KBM-7 (cell line): ENCODE measurements at regions not wholly inside any gene's neighbourhood (a gene's known extent, or its start where the extent isn't known, plus 50 kb on each side); places are given as distances from the start of the nearest gene placed in this dataset.
A peak's percentile ranks its signal among the peaks of the same experiment; 100 is the strongest.
"Not testable (repeated sequence)": the region's sequence is repeated elsewhere in the genome, so short reads cannot be mapped to it uniquely, and the experiment has no call there.

Experiments
- DNase-seq: peaks from one replicate; pipeline ENCODE4 v3.0.0-alpha.2; 2015
- in situ Hi-C: fragments of 300-500 bp; cut with MboI; formaldehyde crosslinking; loops from 2 replicates; pipeline ENCODE4 v1.14.3; 2020; ENCODE audit warnings: low sequenced_read_pairs, low pct_unique_long_range_greater_than_20kb, mixed read lengths

DNA sequence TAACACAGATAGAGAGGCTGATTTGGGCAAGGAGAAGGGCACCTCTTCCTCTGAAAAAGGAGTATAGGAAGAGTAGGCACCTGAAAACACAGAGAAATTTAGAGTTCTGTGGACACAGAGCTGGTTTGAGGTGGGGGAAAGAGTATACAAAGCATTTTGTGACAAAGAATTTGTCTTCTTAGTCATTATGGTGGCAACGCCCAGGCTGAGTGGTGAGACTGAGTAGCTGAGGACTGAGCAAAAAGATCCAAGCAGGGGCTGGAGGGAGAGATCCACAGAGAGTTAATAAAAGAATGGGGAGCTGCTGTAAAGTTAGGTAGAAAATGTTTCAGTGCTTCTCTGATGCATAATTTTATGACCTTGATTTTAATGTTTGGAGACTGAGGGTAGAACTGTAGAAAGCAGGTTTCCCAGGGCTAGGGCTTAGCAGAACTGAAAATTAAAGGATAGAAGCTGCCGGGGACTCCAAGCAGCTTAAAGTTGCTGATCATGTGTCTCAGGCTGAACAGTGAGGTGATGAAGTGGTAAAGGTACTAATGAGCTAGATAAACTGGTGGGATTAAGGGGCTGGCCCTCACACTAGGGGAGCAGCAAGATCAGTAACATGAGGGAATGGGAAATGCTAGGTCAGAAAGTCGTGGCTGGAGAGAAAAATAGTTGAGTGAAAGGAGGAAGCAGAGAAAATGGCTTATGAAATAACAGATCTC, 118.9 kb downstream of the CEP44 start:
- DNase-seq = no peak
- in situ Hi-C loops = no loop called here

DNA sequence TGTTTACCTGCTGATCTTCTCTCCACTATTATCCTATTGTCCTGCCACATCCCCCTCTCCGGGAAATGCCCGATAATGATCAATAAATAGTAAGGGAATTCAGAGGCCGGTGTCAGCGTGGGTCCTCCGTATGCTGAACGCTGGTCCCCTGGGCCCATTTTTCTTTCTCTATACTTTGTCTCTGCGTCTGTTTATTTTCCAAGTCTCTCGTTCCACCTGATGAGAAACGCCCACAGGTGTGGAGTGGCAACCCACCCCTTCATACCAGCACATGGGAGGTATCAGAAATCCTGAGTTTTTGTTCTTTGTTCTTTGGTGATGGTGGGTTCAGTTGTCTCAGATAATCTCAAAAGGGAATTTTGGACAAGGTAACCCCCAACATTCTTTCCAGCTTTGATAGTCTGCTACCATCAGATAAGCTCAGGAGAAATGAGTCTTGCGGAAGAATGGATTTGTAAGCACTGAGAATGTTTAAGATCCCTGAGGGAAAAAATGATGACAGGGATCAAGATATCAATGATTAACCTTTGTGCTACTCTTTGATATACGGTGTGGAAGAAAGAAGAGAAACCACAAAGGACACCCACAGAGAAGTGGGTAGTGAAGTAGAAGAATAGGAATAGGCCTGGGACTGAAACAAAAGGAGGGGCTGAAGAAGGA, 117.9 kb downstream of the CEP44 start:
- in situ Hi-C loops = no loop called here
- DNase-seq = no peak

DNA sequence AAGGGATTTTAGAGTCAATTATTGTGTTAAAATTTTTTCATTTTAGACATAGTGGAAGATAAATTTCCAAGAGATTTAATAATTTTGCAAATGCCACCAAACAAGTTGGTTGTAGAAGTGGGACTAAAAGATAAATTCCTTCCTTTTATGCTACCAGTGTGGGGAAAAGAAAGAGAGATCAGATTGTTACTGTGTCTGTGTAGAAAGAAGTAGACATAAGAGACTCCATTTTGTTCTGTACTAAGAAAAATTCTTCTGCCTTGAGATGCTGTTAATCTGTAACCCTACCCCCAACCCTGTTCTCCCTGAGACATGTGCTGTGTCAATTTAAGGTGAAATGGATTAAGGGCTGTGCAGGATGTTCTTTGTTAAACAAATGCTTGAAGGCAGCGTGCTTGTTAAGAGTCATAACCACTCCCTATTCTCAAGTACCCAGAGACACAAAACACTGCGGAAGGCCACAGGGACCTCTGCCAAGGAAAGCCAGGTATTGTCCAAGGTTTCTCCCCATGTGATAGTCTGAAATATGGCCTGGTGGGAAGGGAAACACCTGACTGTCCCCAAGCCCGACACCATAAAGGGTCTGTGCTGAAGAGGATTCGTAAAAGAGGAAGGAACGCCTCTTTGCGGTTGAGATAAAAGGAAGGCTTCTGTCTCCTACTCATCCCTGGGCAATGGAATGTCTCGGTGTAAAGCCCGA, 117.0 kb downstream of the CEP44 start:
- in situ Hi-C loops, DNase-seq: not testable (repeated sequence)

DNA sequence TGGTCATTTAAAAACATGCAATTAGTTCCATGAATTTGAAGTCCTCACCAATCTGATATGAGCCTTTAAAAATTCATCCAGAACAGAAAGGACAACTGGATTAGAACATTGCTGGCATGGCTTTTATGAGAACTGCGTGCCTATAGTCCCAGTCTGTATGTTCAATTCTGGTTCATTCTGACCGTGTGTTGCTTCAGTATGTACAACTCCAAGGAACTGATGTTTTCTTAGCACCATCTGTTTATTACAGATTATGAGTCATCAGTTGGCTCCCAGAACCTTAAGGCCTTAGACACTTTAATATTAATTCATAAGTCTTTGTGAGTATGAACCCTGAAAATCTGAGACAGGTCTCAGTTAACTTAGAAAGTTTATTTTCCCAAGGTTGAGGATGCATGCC, 115.0 kb downstream of the CEP44 start:
- no peak for DNase-seq
- in situ Hi-C loops = no loop called here

DNA sequence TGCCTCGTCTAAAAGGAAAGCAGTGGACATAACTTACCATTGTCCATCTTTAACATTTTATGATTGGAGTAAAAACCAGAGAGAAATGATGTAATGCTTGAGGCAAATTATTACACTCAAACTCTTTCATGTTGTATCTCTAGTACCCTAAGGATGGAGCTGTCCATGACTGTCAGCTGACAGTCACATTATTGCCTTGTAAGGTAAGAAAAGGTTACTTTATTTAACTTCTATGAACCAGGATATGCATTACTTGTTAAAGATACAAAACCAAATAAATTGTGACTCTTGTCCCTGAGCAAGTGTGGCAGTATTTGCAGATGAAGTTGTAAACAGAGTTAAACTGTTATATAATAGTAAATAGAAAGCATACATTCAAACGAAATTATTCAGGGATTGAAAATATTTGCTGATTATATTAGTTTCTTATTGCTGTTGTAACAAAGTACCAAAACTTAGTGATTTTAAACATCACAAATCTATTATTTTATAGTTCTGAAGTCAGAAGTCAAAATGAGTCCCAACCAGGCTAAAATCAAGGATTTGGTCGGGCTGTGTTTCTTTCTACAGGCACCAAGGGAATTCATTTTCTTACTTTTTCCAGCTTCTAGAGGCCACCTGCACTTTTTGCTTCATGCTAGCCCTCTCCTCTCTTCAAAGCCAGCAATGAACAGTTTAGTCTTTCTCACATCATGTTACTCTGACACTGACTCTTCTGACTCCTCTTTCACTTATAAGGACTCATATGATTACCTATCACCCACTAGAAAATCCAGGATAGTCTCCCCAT, 113.8 kb downstream of the CEP44 start:
- DNase-seq = no peak
- in situ Hi-C loops = no loop called here

DNA sequence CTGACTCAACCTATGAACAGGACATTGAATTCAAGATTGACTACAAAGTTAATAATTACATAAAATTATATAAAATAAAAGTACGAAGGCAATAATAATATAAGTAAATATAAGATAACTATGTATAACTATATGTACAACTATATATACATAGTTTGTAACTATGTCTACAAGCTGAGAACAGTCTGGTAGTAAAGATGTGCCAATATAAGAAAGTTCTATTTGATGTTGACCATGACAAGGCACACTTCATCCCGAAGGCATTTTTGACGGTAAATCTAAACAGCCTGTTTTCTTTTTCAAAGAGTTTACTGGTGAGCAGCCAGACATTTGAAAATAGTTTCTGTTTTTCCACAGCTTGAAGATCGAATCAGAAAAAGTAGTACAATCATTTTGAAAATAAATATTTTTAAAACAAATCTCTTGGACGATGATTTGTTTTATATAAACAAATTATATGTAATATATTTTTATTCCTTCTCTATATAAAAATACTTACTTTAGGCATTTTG, 112.9 kb downstream of the CEP44 start:
- no peak for DNase-seq
- in situ Hi-C loops = no loop called here

DNA sequence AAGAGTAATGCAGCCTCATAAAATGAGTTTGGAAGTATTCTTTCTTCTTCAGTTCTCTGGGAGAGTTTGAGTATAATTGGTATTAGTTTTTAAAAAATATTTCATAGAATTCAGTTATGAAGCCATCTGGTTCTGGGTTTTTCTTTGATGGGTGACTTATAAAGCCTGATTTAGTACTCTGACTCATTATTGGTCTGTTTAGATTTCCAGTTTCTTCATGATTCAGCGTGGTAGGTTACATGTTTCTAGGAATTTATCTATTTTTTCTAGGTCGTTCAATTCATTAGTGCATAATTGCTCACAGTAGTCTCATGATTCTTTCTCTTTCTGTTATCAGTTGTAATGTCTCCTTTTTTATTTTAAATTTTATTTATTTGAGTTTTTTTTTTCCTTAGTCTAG, 111.2 kb downstream of the CEP44 start:
- no peak for DNase-seq

DNA sequence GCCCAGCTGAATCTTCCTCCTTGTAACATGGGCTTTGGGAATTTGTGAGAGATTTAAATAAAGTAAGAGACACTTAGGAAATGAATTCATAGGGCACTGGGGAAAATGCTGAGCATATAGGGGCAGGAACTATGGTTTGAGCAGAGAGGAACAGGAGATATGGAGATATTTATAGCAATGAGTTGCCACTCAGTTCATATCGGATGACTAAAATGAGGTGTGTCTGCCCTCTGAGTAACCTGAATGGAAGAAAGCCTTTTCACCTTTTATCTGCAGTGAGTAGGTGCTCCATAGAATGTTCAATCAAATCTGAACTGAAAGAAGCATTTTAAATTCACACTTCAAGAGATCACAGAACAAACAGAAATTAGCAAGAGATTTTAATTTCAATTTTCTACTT, 105.7 kb downstream of the CEP44 start:
- no peak for DNase-seq
- in situ Hi-C loops = no loop called here

More for the DNA sequence above, 111.2 kb downstream of the CEP44 start:
- in situ Hi-C loops = no loop called here

DNA sequence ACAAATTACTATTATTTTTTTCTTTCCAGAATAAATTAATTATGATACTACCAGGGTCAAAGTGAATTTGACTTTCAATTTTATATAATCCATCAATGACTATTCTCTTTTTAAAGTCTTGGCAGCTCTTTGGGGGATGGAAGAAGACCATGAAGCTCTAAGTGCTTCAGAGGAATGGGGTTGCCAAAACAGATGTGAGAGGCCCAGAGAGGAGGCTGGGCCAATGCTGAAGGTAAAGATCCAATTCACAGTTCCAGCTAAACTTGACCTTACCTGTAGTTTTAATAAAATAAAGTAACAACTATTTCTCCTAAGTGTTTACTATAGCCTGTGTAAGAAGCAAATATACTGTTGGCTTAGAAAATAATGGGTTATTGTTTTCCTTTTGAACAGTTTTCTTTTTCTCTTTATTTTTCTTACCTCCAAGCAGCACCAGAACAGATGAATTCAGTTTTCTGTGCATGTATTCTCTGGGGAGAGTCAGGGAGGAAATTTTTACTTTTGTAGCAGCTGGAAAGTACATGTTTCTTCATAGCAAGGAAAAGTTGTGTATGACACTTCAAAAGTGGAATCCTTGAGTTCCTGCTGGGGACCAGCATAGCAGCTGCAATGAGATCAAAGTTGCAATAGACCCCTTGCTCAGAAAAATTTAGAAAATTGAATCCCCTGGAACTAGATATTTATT, 104.9 kb downstream of the CEP44 start:
- in situ Hi-C loops = no loop called here
- DNase-seq = no peak

DNA sequence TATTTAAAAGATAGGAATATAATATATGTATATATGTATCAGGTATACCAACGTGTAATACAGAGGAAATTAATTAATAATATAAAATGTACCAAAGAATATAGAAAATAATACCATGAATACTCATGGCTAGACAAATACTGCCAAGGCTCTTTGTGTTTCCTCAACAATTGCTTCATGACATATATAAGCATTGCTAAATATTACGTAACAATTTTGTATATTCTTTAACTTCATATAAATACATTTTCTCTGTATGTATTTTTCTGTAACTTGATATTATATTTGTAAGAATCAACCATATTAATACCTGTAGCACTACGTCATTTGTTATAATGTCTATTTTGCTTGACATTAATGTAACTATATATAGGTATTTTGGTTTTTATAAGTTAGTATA, 104.0 kb downstream of the CEP44 start:
- DNase-seq = no peak
- in situ Hi-C loops = no loop called here

DNA sequence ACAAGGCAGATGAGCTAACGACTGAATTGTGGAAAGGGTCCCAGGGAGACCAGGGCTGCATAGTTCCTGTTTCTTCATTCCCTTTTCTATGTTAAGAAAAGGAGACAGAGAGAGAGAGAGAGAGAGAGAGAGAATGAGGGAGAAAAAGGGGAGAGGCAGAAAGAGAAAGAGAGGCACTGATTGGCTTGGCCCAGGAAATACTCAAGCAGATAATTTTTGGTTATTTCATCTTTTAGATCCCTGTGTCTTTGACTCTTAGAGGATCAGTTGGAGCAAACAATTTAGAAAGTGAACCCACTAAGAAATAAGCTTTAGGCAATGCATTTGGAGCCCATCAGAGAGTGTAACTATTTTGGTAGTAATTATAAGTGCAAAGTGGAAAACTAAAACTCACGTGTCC, 103.4 kb downstream of the CEP44 start:
- DNase-seq = no peak
- in situ Hi-C loops = no loop called here

DNA sequence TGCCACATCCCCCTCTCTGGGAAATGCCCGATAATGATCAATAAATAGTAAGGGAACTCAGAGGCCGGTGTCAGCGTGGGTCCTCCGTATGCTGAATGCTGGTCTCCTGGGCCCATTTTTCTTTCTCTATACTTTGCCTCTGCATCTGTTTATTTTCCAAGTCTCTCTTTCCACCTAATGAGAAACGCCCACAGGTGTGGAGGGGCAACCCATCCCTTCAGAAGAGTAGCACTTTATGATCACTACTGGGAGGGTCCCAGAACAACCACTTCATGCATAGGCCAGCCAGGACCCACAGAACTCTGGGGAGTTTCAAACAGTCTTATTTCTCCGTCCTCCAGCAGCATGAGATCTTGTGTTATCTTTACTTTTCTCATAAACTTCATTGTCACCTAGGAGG, 100.1 kb downstream of the CEP44 start:
- no peak for DNase-seq
- in situ Hi-C loops = no loop called here

DNA sequence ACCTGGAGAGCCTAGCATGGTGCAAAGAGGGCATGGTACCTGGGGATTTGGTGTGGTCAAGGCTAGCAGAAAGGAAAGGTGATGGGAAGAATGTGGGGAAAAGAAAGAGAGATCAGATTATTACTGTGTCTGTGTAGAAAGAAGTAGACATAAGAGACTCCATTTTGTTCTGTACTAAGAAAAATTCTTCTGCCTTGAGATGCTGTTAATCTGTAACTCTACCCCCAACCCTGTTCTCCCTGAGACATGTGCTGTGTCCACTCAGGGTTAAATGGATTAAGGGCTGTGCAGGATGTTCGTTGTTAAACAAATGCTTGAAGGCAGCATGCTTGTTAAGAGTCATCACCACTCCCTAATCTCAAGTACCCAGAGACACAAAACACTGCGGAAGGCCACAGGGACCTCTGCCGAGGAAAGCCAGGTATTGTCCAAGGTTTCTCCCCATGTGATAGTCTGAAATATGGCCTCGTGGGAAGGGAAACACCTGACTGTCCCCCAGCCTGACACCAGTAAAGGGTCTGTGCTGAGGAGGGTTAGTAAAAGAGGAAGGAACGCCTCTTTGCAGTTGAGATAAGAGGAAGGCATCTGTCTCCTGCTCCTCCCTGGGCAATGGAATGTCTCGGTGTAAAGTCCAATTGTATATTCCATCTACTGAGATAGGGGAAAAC, 99.4 kb downstream of the CEP44 start:
- DNase-seq = peak; percentile 4
- in situ Hi-C loops = not testable (repeated sequence)
